Gastrocnemius medialis (tissue), 4 donors: ENCODE measurements at regions not wholly inside any gene's neighbourhood (a gene's known extent, or its start where the extent isn't known, plus 50 kb on each side); places are given as distances from the start of the nearest gene placed in this dataset.

Experiments
- ATAC-seq, 2 donors: fragments of 150-250 bp; one replicate each; pipeline ENCODE4 v1.9.1; 2016
- DNase-seq, 2 donors: peaks; one replicate each; pipeline ENCODE4 v3.0.0-alpha.2; 2019
- H3K27ac ChIP-seq, 4 donors: fragments of 200-600 bp; sonication (generic); 1 replicate in 1 of 4; 2 replicates in 3 of 4; pipeline ENCODE4 v1.5.1; 2016 to 2018; ENCODE audit warnings: mild to moderate bottlenecking in 2 of 4, moderate library complexity in 1 of 4
- H3K27me3 ChIP-seq, 3 donors: fragments of 200-600 bp; sonication (generic) in 2 of 3; 1 replicate in 1 of 3; 2 replicates in 2 of 3; pipeline versions ENCODE4 v1.5.1 to v1.6.0; 2016 to 2019; ENCODE audit warnings: mild to moderate bottlenecking in 1 of 3, moderate library complexity in 1 of 3
- H3K36me3 ChIP-seq, 2 donors: fragments of 200-600 bp; sonication (generic) in 1 of 2; one replicate each; pipeline ENCODE4 v1.5.1; 2017 to 2018
- H3K4me1 ChIP-seq, 2 donors: fragments of 200-600 bp; sonication (generic) in 1 of 2; one replicate each; pipeline ENCODE4 v1.5.1; 2016 to 2017; ENCODE audit warnings: mild to moderate bottlenecking in 2 of 2
- H3K4me3 ChIP-seq, 4 donors: fragments of 200-600 bp; sonication (generic) in 3 of 4; 1 replicate in 1 of 4; 2 replicates in 3 of 4; pipeline ENCODE4 v1.5.1; 2016 to 2019; ENCODE audit warnings: mild to moderate bottlenecking in 2 of 4
- H3K9me3 ChIP-seq, 3 donors: fragments of 200-600 bp; sonication (generic) in 2 of 3; 1 replicate in 1 of 3; 2 replicates in 2 of 3; pipeline ENCODE4 v1.5.1; 2016 to 2019
- CTCF ChIP-seq, 5 experiments: fragments of 450-650 bp in 3 of 5; fragments of 200-600 bp in 2 of 5; sonication (generic) in 2 of 5; IDR thresholded peaks in 4 of 5; conservative IDR thresholded peaks in 1 of 5; 1 replicate in 4 of 5; 2 replicates in 1 of 5; pipeline ENCODE4 v1.5.1; 2016 to 2019; ENCODE audit warnings: antibody characterized with exemption in 5 of 5, mild to moderate bottlenecking in 3 of 5, moderate library complexity in 3 of 5
- POLR2A ChIP-seq, 2 donors: fragments of 450-650 bp; IDR thresholded peaks; one replicate each; pipeline ENCODE4 v1.6.1; 2017; ENCODE audit warnings: antibody characterized with exemption in 2 of 2, mild to moderate bottlenecking in 2 of 2, moderate library complexity in 2 of 2
- in situ Hi-C, 4 donors: fragments of 200-750 bp; cut with MboI; loops; one replicate each; pipeline versions ENCODE4 v1.15.0 to v1.8.0; 2017; ENCODE audit warnings: low sequenced_read_pairs in 4 of 4
- intact Hi-C: fragments of 100-400 bp; cut with DNase I; formaldehyde crosslinking; loops from one replicate; pipeline ENCODE4 v1.15.1; 2023; ENCODE audit warnings: low total_unique reads

DNA sequence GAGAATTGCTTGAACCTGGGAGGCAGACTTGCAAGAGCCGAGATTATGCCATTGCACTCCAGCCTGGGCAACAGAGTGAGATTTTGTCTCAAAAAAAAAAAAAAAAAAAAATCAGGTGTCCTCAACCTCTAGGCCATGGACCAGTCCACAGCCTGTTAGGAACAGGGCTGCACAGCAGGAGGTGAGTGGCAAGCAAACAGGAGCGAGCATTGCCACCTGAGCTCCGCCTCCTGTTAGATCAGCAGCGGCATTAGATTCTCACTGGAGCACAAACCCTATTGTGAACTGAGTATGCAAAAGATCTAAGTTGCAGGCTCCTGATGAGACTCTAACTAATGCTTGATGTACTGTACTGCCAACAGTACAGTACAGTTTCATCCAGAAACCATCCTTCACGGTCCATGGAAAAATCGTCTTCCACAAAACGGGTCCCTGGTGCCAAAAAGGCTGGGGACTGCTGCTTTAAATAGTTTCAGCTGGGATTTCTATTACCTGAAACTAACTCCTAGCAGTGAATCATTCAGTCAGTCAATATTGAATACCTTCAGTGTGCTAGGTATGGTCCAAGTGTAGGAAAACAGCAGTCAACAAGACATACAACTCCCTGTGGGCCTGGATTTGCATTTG, 56.3 kb upstream of the DHX40 start:
- DNase-seq, result no peak
- H3K27me3 ChIP-seq, result no peaks in the 10 kb centered on the region
- no peak overlapping the region for H3K27ac ChIP-seq
- no peaks in the 10 kb centered on the region for H3K36me3 ChIP-seq
- no peak for ATAC-seq
- no peak for TF ChIP-seq POLR2A (IDR thresholded peaks at IDR 0.05)
- no peak for TF ChIP-seq CTCF (IDR thresholded peaks at IDR 0.05 in 4 of 5, conservative IDR thresholded peaks at IDR 0.05 in 1 of 5)
- no peaks in the 10 kb centered on the region for H3K9me3 ChIP-seq
- no peak overlapping the region for H3K4me3 ChIP-seq
- H3K4me1 ChIP-seq, result peaks cover 6 to 19% of the 10 kb centered on the region in 2 donors
- intact Hi-C loops (no loop called here), in situ Hi-C loops (no loop called here)

- Histone ChIP-seq H3K4me1 (peaks cover 6 to 23% of the 10 kb centered on the region in 2 donors), H3K9me3 (no peaks in the 10 kb centered on the region), H3K36me3 (no peaks in the 10 kb centered on the region), H3K27me3 (no peaks in the 10 kb centered on the region), H3K27ac (no peak overlapping the region), H3K4me3 (no peak overlapping the region)
- TF ChIP-seq POLR2A (IDR thresholded peaks at IDR 0.05), result no peak
- no peak for TF ChIP-seq CTCF (IDR thresholded peaks at IDR 0.05 in 4 of 5, conservative IDR thresholded peaks at IDR 0.05 in 1 of 5)
- ATAC-seq (no peak), DNase-seq (no peak)
- in situ Hi-C loops (no loop called here), intact Hi-C loops (no loop called here)
Measured at GRCh38 chr17:59510611-59511010, 54.8 kb upstream of the DHX40 start.

GRCh38 chr17:59511726-59512125, 53.7 kb upstream of the DHX40 start:
- in situ Hi-C loops, result no loop called here
- TF ChIP-seq POLR2A (IDR thresholded peaks at IDR 0.05) (no peak), CTCF (IDR thresholded peaks at IDR 0.05 in 4 of 5, conservative IDR thresholded peaks at IDR 0.05 in 1 of 5) (no peak)
- DNase-seq (no peak), ATAC-seq (peak in 1 of 2 donors; percentile 24)
- H3K36me3 ChIP-seq, result no peaks in the 10 kb centered on the region
- intact Hi-C loops, result no loop called here
- peaks cover 3 to 17% of the 10 kb centered on the region in 2 donors for H3K4me1 ChIP-seq
- H3K27me3 ChIP-seq, result no peaks in the 10 kb centered on the region
- H3K27ac ChIP-seq, result no peak overlapping the region
- H3K9me3 ChIP-seq, result no peaks in the 10 kb centered on the region
- no peak overlapping the region for H3K4me3 ChIP-seq

DNA sequence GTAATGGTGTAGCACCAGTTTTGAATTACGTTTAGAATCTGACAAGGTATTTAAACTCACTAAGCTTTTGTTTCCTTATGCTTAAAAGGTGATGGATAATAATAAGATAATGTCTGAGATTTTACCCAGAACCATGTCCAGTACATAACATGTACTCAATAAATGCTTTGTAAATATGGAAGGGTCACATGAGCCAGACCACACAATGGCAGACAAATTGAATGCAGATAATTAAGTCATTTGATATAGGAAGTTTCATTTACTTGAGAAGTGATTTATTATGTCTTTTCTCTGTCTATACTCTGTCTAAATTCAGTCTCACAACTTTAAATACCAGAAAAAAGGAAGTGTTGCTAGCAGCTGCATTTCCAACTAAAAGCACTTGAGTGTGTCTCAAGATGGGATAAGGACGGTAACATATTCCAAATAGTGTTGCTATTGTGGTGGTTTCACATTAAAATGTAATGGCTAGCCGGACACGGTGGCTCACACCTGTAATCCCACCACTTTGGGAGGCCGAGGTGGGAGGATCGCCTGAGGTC, 52.5 kb upstream of the DHX40 start:
- Histone ChIP-seq H3K27me3 (no peaks in the 10 kb centered on the region), H3K9me3 (no peaks in the 10 kb centered on the region), H3K27ac (no peak overlapping the region), H3K36me3 (no peaks in the 10 kb centered on the region), H3K4me3 (no peak overlapping the region), H3K4me1 (peaks cover 0 to 7% of the 10 kb centered on the region in 2 donors)
- TF ChIP-seq POLR2A (IDR thresholded peaks at IDR 0.05) (no peak), CTCF (IDR thresholded peaks at IDR 0.05 in 4 of 5, conservative IDR thresholded peaks at IDR 0.05 in 1 of 5) (no peak)
- DNase-seq, result no peak
- intact Hi-C loops, result no loop called here
- in situ Hi-C loops, result no loop called here
- no peak for ATAC-seq
